ENCODE measurements at regions not wholly inside any gene's neighbourhood (a gene's known extent, or its start where the extent isn't known, plus 50 kb on each side); places are given as distances from the start of the nearest gene placed in this dataset.
"Not testable (repeated sequence)": the region's sequence is repeated elsewhere in the genome, so short reads cannot be mapped to it uniquely, and the experiment has no call there.

DNA sequence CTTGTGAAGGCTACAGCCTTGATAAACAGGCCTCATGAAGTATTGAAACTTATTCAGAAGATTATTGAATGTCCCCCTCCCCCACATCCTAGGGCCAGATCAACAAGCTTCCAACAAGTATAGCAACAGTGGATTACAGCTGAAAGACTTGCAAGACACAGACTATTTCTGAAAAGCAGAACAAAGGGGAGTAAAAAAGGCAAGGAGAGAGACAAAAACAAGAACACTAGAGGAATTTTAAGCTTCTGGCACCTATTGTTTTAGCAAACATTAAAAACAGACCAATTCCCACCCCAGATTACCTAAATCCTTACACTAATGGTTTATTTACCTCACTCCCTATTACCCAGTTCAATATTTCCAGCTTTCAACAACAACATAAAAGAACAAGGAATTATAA lies 446.3 kb upstream of the FSTL5 start:
- DNase-seq: no peak

DNA sequence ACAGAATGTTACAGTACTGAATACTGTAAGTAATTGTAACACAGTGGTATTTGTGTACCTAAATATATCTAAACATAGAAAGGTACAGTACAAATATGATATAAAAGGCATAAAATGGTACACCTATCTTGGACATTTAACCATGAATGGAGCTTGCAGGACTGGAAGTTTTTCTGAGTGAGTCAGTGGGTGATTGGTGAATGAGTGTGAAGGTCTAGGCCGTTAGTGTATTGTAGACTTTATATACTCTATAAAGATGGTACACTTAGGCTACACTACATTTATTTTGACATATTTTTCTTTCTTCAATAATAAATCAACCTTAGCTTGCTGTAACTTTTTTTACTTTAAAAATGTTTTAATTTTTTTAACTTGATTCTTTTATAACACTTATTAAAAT lies 422.5 kb upstream of the FSTL5 start:
- DNase-seq: peak; percentile 0

DNA sequence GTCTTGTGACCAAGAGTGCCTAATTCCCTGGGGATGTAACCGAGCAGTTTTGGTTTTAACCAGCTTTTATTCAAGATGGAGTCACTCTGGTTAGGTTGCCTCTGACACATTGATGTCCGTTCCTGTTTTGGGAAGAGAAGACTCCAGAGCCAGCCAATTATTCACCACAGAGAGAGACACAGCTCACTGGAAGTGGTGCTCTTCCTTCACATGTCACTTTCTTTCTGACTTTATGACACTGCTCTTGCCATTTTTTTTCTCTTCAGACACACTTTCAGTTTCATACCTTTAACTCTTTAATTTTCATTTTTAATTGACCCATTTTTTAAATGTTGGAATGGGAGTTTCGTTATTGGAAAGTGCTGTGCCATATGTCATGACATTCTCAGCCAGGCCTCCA lies 418.4 kb upstream of the FSTL5 start:
- DNase-seq: no peak

DNA sequence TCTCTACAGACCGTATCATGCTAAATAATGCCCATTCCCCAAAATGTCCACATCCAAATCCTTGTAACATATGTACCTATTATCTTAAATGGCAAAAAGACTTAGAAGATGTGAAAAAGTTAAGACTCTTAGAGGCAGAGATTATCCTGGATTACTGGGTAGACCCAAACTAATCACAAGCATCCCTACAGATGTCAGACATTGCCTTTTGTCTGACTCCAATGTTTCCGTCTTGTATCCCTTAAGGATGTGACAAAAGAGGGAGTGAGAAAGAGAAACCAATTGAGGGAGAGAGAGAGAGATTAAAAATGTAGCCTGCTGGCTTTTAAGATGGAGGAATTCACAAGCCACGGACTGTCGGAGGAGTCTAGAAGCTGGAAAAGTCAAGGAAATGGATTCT lies 401.9 kb upstream of the FSTL5 start:
- DNase-seq: no peak

DNA sequence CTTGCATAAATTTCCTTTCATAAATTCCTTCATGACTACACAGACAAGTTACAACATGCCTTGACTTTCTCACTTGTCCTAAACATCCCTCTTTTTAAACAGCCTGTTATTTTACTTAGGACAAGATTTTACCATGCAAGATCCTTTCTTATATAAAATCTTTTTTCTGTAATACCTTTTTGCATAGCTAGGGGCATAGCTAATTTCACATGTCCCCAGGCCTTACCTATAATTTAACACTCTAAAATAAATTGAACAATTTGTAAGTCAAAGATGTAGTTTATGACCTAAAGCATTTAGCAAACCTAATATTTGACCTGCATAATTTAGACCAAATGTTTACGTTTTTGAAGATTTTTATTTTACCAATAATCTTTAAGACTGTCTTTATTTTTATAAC lies 396.3 kb upstream of the FSTL5 start:
- no peak for DNase-seq

DNA sequence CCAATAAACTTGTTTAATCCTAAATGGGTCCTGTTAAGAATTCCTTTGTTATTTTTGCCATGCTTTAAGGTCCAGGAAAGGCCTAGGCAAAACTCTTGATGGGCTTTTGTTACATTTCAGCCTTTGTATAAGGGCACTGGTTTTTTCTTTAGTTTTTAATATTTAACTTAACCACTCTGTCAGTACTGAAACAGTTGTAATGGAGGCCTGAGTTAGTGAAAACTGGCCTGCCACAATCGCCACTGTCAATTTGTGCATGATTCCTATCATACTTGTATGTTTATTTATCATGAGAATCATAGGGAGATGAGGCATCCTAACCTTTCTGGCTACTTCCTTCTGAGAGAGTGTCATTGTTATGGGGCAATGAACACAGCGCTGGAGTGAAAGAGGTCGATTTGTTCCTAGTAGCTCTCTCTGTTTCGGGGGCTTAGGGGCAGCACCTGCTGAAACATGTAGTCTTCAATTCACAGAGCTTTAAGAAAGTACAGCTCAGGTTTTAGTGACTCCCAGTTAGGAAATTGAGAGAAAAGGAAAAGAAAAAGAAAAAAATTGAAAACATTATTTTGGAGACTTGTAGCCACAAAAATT lies 393.8 kb upstream of the FSTL5 start:
- DNase-seq: no peak

DNA sequence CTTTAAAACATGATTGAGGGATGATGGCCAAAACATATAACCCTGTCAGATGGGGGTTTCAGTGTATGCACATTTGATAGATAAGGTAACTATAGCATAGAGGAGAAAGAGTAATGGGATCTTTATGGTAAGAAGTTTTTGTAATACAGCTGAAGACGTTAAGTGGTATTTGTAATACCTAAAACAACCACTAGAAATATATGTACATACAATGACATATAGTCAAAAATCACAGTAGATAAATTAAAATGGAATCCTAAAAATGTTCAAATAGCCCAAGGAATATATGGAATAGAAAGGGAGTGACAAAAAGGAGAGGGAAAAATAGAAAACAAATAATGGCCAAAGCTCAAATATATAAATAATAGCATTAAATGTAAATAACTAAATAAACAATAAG lies 371.3 kb upstream of the FSTL5 start:
- no peak for DNase-seq

DNA sequence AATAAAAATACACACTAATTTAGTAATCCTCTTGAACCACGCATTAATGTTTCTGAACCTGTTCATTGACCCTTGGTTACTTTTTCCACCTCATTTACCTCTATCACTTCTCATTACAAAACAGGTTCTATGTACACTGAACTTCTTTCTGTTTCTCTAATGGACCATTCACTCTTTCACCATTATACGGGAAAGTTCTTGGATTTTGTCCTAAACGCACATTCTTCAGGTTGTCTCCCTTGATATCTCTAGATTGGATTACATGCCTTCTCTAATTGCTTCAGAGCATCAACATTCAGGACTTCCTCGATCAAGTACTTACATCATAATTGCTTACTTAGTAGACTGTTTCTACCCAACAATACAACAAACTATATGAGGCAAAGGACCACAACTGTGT lies 359.4 kb upstream of the FSTL5 start:
- no peak for DNase-seq

DNA sequence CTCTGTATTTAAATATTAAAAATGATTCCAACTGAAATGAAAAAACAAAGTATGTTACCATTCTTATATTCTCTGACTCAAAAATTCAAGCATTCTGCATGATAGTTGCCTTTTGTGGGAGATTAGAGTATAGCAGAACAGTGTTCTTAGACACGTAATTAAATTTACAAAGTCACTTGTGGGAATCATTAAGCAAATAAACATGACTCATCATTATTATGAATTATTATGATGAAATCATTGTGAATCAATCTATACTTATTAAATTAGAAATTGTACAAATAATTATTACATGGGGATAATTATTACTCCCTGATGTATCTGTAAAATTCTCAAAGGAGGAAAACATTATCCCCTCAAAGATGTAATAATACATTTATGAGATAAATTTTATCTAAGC lies 358.9 kb upstream of the FSTL5 start:
- DNase-seq: no peak

DNA sequence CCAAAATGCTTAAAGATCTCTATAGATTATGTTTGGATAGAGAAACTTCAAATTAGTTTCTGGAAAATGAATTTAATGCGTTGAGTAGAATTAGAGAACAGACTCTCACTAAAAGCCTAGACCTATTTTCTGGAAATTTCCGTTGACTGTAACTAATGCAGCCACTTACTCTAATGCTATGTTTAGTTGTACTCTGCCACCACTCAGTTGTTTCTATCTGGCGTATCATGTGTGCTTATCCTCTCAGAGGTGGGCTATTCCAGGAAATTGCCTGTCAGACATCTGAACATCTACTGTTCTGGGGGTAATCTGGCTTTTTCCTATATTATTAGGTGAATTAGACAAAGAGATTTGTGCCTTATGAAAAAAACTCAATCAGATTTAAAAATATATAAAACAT lies 347.1 kb upstream of the FSTL5 start:
- DNase-seq: no peak

DNA sequence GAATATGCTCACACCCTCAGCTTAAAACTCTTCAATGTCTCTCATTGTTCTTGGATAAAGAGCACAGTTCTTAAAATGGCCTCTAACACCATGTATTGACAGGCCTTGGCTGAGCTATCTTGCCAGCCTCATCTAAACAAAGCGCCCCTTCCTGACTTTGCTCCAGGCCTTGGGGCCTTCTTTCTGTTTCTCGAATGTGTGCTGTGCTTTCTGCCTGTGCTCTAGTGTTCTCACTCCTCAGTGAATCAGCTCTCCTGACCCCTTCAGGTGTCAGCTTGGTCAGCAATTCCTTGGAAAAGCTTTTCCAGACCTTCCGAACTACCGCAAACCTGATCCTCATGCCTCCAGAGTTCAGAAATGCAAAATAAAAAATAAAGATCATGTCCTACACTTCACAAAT lies 346.3 kb upstream of the FSTL5 start:
- no peak for DNase-seq

DNA sequence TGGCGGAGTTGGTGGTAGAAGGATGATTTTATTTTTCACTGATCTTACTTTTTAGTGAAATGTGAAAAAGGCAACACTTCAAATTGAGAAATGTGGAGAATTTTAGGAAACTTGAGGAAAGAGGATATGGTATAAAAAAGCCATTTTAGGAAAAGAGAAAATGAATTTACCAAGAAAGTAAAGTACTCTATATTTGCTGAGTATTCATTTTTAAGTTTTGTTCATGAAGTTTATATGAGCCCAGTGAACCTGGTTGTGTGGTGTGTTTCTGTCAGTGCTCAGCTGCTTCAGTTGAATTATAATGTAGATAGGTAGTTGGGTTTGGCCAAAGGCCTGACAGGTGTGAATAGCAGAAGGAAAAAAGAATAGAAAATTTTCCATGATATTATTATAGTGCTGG lies 345.5 kb upstream of the FSTL5 start:
- DNase-seq: no peak

DNA sequence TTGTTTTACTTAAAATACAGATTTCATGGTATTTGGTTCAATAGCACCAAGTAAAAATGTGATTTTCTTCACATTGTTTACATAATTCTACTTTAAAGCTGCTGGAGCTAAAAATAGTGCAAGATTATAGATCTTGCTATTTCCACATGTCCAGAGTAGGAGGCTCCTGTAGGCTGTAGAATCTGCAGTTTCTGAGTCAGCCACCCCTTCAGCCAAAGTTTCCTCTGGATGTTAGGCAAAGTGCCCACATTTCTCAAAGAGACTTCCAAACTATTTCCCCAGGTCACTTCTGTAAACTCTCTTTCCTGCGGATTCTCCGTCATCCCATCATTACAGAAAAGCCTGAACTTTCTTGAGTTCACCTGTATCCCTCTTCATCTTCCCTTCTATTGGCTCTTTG lies 342.5 kb upstream of the FSTL5 start:
- peak; percentile 63 for DNase-seq

DNA sequence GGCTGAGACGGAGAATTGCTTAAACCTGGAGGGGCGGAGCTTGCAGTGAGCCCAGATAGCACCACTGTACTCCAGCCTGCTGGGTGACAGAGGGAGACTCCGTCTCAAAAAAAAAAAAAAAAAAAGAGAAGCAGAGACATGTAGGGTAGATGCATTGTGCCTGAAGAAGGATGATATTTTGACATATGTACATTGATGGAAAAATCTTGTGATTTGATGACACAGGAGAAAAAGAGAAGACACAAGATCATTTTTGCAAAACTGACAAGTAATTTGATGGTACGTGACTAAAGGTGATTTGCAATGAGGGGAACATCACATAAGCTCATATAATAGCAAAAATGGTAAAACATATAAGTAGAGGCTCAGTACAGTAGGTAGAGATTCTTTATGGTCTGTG lies 340.1 kb upstream of the FSTL5 start:
- DNase-seq: no peak

DNA sequence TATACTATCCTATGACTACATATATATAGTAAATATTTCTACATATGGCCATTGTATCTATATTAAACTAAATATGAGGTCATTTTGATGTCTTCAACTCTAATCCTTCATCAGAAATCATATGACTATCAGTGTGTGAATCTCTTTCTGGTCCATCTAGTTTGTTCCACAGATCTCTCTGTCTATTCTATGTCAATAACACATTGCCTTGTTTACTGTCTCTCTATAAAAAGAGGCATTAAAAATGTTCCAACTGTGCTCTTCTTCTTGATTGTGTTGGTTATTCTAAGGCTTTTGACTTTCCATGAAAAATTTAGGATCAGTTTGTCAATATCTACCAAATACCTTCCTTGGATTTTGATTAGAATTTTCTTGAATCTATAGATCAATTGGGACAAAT lies 338.3 kb upstream of the FSTL5 start:
- no peak for DNase-seq

DNA sequence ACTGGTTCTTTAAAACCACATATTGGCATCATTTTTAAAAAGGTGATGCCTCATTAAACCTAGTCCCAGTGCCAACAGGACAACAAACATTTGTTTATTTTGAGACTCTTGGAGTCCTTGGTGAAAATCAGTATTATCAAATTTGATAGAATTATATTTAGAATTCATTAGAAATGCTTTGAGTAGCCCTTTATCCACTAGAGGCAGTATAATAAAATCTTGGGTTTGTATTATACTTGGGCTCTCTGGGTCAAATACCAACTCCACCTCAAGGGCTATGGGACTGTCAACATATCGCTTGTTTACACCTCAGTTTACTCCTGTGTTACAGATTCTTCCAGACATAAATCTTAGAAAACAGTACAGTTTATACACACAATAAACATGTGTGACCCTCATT lies 335.7 kb upstream of the FSTL5 start:
- no peak for DNase-seq

DNA sequence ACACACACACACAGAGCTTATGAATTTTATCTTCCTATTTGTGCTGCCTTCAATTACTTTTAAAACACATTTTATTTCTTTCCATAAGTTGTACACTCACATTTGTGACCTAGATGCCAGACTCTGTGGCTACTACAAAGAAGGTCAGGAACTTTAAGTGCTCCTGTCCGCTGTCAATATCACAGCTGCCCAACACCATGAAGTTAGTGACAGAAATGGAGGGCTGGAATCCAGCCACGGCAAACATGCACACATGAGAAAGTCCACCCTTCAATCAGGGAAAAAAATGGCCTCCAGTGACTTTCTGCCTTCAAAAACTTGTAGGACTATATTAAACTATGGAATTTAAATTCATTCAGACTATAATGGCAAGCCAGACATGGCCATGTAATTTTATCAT lies 334.4 kb upstream of the FSTL5 start:
- DNase-seq: no peak

DNA sequence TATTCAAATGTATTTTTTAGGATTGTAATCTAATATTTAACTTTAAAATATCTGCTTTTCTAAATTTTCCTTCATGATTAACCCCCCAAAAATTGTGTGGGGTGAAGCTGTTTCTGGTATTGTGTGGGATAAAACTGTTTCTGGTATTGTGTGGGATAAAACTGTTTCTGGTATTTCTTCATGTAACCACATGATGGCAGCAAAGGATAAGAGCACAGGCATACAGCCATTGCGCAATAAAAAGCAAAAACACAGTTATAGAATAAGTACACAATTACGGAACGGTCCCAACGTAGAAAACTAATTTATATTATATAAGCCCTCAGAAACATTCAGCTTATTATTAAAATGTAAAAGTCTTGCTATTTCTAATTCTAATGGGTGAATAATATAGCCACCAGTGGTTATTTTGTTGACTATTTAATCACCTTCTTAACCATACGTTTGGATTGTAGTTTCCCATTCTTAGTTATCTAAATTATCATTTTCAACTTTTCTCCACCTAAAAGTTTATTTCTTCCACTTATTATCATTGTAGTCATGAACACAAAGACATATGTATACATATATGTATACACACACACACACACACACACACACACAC lies 333.9 kb upstream of the FSTL5 start:
- peak; percentile 37 for DNase-seq

DNA sequence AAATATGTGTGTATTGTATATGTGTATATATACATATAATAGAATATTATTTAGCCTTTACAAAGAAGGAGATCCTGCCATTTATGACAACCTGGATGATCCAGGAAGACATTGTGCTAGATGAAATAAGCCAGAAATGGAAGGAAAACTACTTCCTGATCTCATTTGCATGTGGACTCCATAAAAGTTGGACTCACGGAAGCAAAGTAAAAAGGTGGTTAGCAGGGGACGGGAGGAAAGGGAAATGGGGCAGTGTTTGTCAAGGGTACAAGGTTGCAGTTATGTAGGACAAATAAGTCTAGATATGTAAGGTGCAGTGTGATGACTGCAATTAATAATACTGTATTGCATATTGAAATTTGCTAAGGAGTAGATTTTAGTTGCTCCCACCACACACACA lies 331.1 kb upstream of the FSTL5 start:
- no peak for DNase-seq

DNA sequence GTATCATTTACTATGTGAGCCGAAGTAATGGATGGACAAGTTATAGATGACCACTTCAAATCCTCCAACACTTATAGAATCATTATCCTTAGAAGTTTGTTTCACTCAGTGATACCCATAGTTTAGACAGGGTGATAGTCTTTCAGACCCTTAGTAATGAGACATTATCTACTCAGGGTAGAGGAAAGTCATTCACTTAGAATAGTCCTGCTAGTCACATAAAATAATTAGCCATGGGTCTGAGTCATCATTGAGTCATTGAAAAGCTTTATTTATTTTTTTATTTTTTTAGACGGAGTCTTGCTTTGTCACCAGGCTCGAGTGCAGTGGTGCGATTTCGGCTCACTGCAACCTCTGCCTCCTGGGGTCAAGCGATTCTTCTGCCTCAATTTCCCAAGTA lies 321.7 kb upstream of the FSTL5 start:
- DNase-seq: peak; percentile 61

DNA sequence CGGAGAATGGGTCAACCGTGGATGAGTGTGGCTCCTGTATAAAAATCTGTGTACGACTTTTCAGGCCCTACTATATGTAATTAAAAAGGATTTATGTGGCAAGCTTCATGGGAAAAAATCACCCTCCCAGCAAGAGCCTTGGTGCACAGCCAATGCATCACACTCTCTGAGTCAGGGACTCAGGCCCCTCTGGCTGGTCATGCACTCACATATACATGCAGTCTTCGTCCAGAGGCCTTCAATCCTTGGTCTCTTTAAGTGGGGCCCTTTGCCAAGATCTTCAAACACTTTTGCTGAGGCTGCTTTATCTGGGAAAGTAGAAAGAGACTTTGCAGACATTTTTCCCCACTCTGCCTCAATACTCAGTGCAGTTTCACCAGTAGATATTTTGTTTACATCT lies 311.4 kb upstream of the FSTL5 start:
- peak; percentile 5 for DNase-seq

DNA sequence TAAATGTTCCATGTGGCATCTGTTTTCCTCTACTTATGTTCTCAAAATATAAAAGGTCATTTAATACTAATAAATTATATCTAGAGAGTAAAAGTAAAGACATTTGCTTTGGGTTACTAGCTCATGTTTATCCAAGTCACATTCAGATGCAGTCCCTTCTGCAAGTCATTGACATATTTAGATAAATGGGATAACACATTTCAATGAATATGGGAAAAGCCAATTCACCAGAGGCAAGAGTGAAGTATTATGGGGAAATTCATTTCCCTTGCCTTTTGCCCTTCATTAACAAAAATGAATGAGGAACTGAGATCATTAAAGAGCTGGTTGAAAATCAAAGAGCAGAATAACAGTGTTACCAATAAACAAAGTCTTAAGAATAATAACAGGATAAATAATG lies 306.2 kb upstream of the FSTL5 start:
- DNase-seq: no peak

DNA sequence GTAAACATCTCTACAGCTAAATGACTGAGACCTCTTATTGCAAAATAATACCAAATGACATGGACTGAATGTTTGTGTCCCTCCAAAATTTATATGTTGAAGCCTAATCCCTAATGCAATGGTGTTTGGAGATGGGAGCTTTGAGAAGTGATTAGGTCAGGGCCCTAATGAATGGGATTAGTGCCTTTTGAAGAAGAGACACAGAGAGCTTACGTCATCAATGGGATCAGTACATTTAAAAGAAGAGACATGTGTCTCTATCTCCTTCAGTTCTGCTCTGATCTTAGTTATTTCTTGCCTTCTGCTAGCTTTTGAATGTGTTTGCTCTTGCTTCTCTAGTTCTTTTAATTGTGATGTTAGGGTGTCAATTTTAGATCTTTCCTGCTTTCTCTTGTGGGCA lies 301.6 kb upstream of the FSTL5 start:
- not testable (repeated sequence) for DNase-seq

DNA sequence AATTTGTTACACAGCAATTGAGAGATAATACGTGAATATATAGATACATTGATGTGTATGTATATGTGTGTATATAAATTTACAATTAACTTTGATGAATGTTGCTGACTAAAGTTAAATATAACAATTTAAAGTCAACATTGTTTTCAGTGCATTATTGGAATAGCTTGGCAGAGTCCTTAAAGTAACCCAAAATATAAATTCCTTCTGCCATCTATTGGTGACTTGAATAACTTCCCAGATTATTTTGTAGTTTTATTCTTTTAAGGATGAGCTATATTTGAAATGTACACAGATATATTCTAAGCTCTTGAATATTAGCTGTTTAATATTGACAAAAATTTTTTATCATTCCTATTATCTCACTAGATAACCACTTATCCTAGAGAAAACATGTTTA lies 298.2 kb upstream of the FSTL5 start:
- peak; percentile 9 for DNase-seq

DNA sequence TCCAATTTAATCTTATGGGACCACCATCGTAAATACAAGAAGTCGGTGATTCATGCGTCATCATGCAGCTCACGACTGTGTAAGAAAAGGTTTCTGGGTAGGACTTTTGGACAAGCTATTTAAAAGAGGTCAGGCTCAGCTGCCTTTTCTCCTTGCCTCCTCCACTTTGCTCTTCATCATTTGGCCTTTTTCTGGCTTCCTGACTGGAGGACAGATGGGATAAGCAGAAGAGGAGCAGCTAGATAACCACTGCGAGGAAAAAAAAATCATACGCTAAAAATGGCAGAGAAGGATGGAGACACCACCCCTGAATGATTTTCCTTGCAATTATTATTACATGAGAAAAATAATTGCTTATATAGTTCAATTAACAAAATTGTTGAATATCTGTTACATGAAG lies 294.3 kb upstream of the FSTL5 start:
- no peak for DNase-seq
